ENCODE measurements at regions not wholly inside any gene's neighbourhood (a gene's known extent, or its start where the extent isn't known, plus 50 kb on each side); places are given as distances from the start of the nearest gene placed in this dataset.
"Not testable (repeated sequence)": the region's sequence is repeated elsewhere in the genome, so short reads cannot be mapped to it uniquely, and the experiment has no call there.

DNA sequence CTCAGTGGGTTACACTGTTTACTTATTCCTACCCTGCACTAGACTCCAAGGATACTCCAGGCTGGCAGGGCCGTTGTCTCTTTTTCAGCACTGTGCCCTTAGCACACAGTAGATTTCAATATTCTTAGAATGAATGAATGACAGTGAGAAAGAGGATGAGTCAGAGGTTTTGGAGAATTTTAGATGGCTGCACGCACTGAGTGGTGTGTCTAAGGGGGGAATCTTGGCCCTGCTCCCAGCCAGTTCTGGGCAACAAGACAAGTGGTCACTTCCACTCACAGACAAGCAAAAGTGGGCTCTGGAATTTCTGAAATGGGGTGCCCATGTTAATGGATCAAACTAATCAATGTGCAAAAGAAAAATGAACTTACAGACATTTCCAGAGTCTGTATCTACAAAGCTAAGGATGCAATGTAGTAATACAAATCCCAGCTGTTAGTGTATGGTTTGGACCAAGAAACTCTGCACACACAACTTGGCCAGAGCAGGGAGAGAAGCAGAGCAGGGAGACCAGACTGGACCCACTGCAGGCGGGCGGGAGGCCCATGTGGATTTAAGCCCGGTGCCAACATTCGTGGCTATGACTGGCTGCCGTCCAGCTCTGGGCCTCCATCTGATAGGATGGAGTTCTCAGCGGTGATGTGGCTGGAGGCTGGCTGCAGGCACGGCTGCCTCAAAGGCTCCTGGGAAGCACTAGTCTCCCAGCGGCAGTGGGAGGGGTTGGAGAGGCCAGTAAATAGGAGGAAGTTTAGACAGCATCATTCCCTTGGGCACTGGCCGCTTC lies 95.6 kb upstream of the CDYL2 start:
- peak overlapping the region; percentile 83 for H3K27ac ChIP-seq (ENCODE audit: low read depth, low read length)
- peaks cover 20% of the 10 kb centered on the region for H3K4me1 ChIP-seq (ENCODE audit: control insufficient read depth, insufficient read depth, low read length, unreplicated experiment)
- H3K27me3 ChIP-seq (ENCODE audit: insufficient read depth, low read length), result no peaks in the 10 kb centered on the region
- no peaks in the 10 kb centered on the region for H3K36me3 ChIP-seq (ENCODE audit: insufficient read depth, low read length)
- peak overlapping the region; percentile 93 for H2AFZ ChIP-seq (ENCODE audit: low read length, unreplicated experiment)
- peak overlapping the region; percentile 63 for H3K4me3 ChIP-seq (ENCODE audit: low read depth, low read length)
- no peaks in the 10 kb centered on the region for H3K79me2 ChIP-seq (ENCODE audit: control insufficient read depth, insufficient read depth, low read length, unreplicated experiment)

DNA sequence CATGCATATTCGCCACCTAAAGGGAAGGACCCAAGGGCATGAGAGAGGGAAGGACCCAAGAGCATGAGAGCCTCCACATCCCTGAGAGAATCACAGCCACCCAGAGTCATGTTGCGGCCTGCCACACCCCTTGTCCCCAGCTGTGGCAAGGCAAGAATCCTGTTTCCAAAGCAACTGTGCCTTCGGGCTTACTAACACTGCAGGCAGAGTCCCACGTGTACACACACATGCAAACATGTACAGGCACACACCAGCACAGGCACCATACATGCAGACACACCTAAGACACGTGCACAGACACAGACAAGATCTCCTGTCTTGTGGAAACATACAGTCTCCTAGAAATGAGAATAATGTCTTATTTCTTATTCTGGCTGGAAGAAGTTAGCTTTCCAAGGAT lies 92.4 kb upstream of the CDYL2 start:
- Histone ChIP-seq H3K4me3 (ENCODE audit: low read depth, low read length) (no peak overlapping the region), H3K79me2 (ENCODE audit: control insufficient read depth, insufficient read depth, low read length, unreplicated experiment) (no peaks in the 10 kb centered on the region), H3K4me1 (ENCODE audit: control insufficient read depth, insufficient read depth, low read length, unreplicated experiment) (peaks cover 20% of the 10 kb centered on the region), H3K27ac (ENCODE audit: low read depth, low read length) (no peak overlapping the region), H2AFZ (ENCODE audit: low read length, unreplicated experiment) (no peak overlapping the region), H3K36me3 (ENCODE audit: insufficient read depth, low read length) (no peaks in the 10 kb centered on the region), H3K27me3 (ENCODE audit: insufficient read depth, low read length) (no peaks in the 10 kb centered on the region)

DNA sequence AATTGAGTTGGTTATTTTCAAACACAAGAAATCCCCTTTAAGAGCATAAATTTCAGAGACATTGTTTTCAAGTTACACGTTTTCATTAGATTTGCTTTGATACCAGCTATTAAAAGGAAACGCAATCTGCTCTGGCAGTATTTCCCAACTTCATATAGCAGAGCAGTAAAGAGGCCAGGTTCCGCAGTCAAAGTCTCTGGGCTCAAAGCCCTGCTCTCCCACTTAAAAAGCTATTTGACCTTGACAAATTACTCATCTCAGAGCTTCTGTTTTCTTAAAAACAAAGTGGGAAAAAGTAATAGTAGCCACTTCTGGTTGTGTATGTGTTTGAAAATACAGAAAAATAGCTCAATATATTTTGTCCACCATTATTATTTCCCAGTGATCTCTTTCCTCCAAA lies 89.7 kb upstream of the CDYL2 start:
- H3K27me3 ChIP-seq (ENCODE audit: insufficient read depth, low read length), result no peaks in the 10 kb centered on the region
- H3K4me1 ChIP-seq (ENCODE audit: control insufficient read depth, insufficient read depth, low read length, unreplicated experiment), result no peaks in the 10 kb centered on the region
- no peak overlapping the region for H3K4me3 ChIP-seq (ENCODE audit: low read depth, low read length)
- H3K36me3 ChIP-seq (ENCODE audit: insufficient read depth, low read length), result no peaks in the 10 kb centered on the region
- H2AFZ ChIP-seq (ENCODE audit: low read length, unreplicated experiment), result no peak overlapping the region
- H3K79me2 ChIP-seq (ENCODE audit: control insufficient read depth, insufficient read depth, low read length, unreplicated experiment), result no peaks in the 10 kb centered on the region
- no peak overlapping the region for H3K27ac ChIP-seq (ENCODE audit: low read depth, low read length)

DNA sequence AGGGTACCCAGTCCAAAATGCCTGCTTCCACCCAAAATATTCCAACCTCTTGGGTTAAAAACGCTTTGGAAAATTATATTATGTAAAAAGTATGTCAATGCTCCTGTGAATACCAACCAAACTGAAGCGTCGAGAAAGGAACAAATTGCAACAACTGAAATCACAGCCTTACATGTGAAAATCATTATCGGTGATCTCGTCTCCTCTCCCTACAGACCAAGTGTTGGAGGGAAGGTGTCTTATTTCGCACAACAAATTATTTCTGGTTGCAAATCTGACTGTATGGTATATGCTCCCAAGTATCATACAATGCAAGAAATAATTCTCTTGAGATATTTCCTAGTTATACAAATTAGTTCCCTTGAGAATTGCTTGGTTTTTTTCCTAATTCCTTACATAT lies 89.3 kb upstream of the CDYL2 start:
- no peaks in the 10 kb centered on the region for H3K36me3 ChIP-seq (ENCODE audit: insufficient read depth, low read length)
- H3K27me3 ChIP-seq (ENCODE audit: insufficient read depth, low read length), result no peaks in the 10 kb centered on the region
- H3K27ac ChIP-seq (ENCODE audit: low read depth, low read length), result no peak overlapping the region
- no peak overlapping the region for H3K4me3 ChIP-seq (ENCODE audit: low read depth, low read length)
- H3K4me1 ChIP-seq (ENCODE audit: control insufficient read depth, insufficient read depth, low read length, unreplicated experiment), result no peaks in the 10 kb centered on the region
- H3K79me2 ChIP-seq (ENCODE audit: control insufficient read depth, insufficient read depth, low read length, unreplicated experiment), result no peaks in the 10 kb centered on the region
- no peak overlapping the region for H2AFZ ChIP-seq (ENCODE audit: low read length, unreplicated experiment)

DNA sequence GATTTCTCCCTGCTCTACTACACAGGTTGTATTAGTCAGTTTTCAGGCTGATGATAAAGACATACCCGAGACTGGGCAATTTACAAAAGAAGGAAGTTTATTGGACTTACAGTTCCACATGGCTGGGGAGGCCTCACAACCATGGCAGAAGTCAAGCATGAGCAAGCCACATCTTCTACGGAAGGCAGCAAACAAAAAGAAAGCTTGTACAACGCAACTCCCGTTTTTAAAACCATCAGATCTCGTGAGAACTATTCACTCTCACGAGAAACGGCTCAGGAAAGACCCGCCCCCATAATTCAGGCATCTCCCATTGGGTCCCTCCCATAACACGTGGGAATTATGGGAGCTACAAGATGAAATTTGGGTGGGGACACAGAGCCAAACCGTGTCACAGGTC lies 88.0 kb upstream of the CDYL2 start:
- H3K27ac ChIP-seq (ENCODE audit: low read depth, low read length), result not testable (repeated sequence)

DNA sequence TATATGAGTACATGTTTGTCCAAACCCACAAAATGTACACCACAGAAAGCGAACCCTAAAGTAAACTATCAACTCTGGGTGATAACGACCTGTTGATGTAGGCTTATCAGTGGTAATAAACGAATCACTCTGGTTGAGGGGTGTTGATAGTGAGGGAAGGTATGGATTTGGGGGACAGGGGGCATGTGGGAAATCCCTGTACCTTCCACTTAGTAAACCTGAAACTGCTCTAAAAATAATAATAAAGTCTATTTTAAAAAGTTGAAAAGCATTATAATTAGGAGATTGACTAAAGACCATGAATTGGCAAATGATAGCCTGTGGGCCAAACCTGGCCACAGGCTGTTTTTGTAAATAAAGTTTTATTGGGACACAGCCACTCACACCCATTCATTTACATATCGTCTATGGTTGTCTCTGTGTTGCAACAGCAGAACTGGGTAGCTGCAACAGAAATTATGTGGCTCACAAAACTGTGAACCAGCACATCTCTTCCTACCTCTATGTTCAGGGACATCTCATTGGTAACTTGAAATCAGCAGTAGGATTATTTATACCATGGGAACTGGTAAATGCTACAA lies 85.5 kb upstream of the CDYL2 start:
- H2AFZ ChIP-seq (ENCODE audit: low read length, unreplicated experiment), result no peak overlapping the region
- H3K4me3 ChIP-seq (ENCODE audit: low read depth, low read length), result no peak overlapping the region
- H3K27me3 ChIP-seq (ENCODE audit: insufficient read depth, low read length), result no peaks in the 10 kb centered on the region
- no peaks in the 10 kb centered on the region for H3K36me3 ChIP-seq (ENCODE audit: insufficient read depth, low read length)
- H3K27ac ChIP-seq (ENCODE audit: low read depth, low read length), result no peak overlapping the region
- H3K4me1 ChIP-seq (ENCODE audit: control insufficient read depth, insufficient read depth, low read length, unreplicated experiment), result no peaks in the 10 kb centered on the region
- H3K79me2 ChIP-seq (ENCODE audit: control insufficient read depth, insufficient read depth, low read length, unreplicated experiment), result no peaks in the 10 kb centered on the region

More for the DNA sequence above, 88.0 kb upstream of the CDYL2 start:
- not testable (repeated sequence) for H3K4me1 ChIP-seq (ENCODE audit: control insufficient read depth, insufficient read depth, low read length, unreplicated experiment); H2AFZ ChIP-seq (ENCODE audit: low read length, unreplicated experiment); H3K4me3 ChIP-seq (ENCODE audit: low read depth, low read length); H3K36me3 ChIP-seq (ENCODE audit: insufficient read depth, low read length); H3K79me2 ChIP-seq (ENCODE audit: control insufficient read depth, insufficient read depth, low read length, unreplicated experiment); H3K27me3 ChIP-seq (ENCODE audit: insufficient read depth, low read length)

DNA sequence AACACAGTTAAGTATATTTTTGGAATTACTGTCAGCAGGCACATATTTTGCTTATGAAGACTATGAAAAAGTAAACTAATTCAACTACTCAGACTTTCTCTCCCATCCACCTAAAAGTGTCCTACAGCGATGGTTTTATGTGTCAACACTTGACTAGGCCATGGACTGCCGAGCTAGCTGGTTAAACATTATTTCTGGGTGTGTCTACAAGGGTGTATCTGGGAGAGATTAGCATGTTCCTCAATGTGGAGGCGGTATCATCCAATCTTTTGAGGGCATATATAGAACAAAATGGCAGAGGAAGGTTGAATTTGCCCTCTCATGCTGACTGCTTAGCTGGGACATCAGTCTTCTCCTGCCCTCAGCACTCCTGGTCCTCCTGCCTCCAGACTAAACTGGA lies 82.7 kb upstream of the CDYL2 start:
- Histone ChIP-seq H3K4me3 (ENCODE audit: low read depth, low read length) (no peak overlapping the region), H2AFZ (ENCODE audit: low read length, unreplicated experiment) (no peak overlapping the region), H3K27me3 (ENCODE audit: insufficient read depth, low read length) (peaks cover 17% of the 10 kb centered on the region), H3K79me2 (ENCODE audit: control insufficient read depth, insufficient read depth, low read length, unreplicated experiment) (no peaks in the 10 kb centered on the region), H3K36me3 (ENCODE audit: insufficient read depth, low read length) (no peaks in the 10 kb centered on the region), H3K27ac (ENCODE audit: low read depth, low read length) (no peak overlapping the region), H3K4me1 (ENCODE audit: control insufficient read depth, insufficient read depth, low read length, unreplicated experiment) (no peaks in the 10 kb centered on the region)

DNA sequence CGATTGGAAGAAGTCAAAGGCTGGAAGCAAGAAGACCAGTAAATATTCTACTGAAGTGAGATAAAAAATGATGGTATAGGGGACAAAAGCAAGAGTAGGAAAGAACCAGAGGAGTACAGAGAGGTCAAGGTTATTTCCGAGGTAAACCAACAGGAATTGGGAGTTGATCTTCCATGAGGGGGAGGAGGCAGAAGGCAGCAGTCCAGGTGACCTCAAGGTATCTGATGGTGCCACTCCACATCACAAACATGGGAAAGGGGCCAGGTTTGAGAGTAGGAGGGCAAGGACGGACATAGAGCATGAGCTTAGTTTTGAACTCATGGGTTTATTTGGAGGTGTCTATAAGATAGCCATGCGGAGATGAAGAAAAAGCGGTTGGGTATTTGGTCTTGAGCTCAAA lies 79.4 kb upstream of the CDYL2 start:
- Histone ChIP-seq H3K79me2 (ENCODE audit: control insufficient read depth, insufficient read depth, low read length, unreplicated experiment) (no peaks in the 10 kb centered on the region), H3K27ac (ENCODE audit: low read depth, low read length) (no peak overlapping the region), H3K4me1 (ENCODE audit: control insufficient read depth, insufficient read depth, low read length, unreplicated experiment) (no peaks in the 10 kb centered on the region), H2AFZ (ENCODE audit: low read length, unreplicated experiment) (no peak overlapping the region), H3K27me3 (ENCODE audit: insufficient read depth, low read length) (peaks cover 19% of the 10 kb centered on the region), H3K4me3 (ENCODE audit: low read depth, low read length) (no peak overlapping the region), H3K36me3 (ENCODE audit: insufficient read depth, low read length) (no peaks in the 10 kb centered on the region)

DNA sequence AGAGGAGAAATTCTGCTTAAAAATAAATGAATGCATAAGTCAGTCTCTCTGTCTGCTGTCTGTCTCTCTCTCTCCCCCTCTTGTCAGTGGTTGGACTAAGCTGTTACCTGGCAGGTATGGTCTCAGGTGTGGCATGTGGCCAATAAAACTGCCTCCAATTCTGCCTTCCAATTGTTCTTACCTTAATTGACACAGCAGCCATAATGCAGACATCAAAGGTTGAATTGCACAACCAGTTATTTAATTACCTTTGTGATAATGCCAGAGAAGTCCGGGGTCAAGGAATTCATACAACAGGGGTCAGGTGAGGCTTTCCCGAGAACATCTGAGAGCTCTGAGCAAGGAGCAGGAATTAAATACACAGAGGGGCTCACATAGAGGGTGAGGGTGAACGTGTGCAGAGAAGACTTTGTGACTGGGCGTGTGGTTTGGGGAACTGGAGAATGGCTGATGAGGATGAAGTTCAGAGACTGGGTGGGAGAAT lies 78.8 kb upstream of the CDYL2 start:
- Histone ChIP-seq H3K36me3 (ENCODE audit: insufficient read depth, low read length) (no peaks in the 10 kb centered on the region), H3K4me3 (ENCODE audit: low read depth, low read length) (no peak overlapping the region), H2AFZ (ENCODE audit: low read length, unreplicated experiment) (no peak overlapping the region)

DNA sequence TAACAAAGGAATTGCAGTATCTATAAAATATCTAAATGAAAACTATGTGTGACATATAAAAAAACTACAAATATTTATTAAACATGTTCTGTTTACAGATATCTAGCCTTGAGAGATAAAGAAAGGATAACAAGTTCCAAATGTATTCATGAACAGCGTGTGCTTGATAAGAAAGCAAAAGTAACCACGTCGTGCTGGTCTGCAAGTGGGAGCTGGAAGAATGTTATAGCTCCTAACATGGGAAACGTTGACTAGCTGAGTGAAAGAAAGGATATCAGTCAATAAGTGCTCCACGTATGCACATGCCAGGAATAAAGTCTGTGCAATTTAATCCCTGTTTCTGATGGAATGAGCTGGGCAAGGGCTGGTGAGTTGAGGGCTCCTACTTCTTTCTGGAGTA lies 71.2 kb upstream of the CDYL2 start:
- Histone ChIP-seq H3K27me3 (ENCODE audit: insufficient read depth, low read length) (no peaks in the 10 kb centered on the region), H3K79me2 (ENCODE audit: control insufficient read depth, insufficient read depth, low read length, unreplicated experiment) (no peaks in the 10 kb centered on the region), H3K4me1 (ENCODE audit: control insufficient read depth, insufficient read depth, low read length, unreplicated experiment) (peaks cover 13% of the 10 kb centered on the region), H3K4me3 (ENCODE audit: low read depth, low read length) (peak overlapping the region; percentile 62), H2AFZ (ENCODE audit: low read length, unreplicated experiment) (peak overlapping the region; percentile 28), H3K36me3 (ENCODE audit: insufficient read depth, low read length) (no peaks in the 10 kb centered on the region), H3K27ac (ENCODE audit: low read depth, low read length) (no peak overlapping the region)

More for the DNA sequence above, 78.8 kb upstream of the CDYL2 start:
- Histone ChIP-seq H3K27ac (ENCODE audit: low read depth, low read length) (no peak overlapping the region), H3K27me3 (ENCODE audit: insufficient read depth, low read length) (peaks cover 19% of the 10 kb centered on the region), H3K4me1 (ENCODE audit: control insufficient read depth, insufficient read depth, low read length, unreplicated experiment) (no peaks in the 10 kb centered on the region), H3K79me2 (ENCODE audit: control insufficient read depth, insufficient read depth, low read length, unreplicated experiment) (no peaks in the 10 kb centered on the region)

DNA sequence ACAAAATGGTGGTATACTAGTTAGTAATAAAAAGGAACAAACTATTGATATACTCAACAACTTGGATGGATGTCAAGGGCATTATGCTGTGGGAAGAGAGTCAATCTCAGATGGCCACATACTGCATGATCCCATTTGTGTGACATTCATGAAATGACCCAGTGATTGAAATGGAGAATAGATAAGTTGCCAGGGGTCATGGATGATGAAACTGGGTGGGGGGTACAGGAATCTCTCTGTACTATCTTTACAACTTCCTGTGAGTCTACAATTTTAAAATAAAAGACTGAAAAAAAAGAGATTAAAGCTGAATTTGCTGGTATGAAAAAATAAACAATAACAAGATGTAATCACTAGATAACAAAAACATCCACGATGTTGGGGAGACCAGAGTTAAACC lies 70.5 kb upstream of the CDYL2 start:
- Histone ChIP-seq H2AFZ (ENCODE audit: low read length, unreplicated experiment) (peak overlapping the region; percentile 61), H3K4me1 (ENCODE audit: control insufficient read depth, insufficient read depth, low read length, unreplicated experiment) (peaks cover 13% of the 10 kb centered on the region), H3K36me3 (ENCODE audit: insufficient read depth, low read length) (no peaks in the 10 kb centered on the region), H3K27me3 (ENCODE audit: insufficient read depth, low read length) (no peaks in the 10 kb centered on the region), H3K27ac (ENCODE audit: low read depth, low read length) (no peak overlapping the region), H3K4me3 (ENCODE audit: low read depth, low read length) (peak overlapping the region; percentile 62), H3K79me2 (ENCODE audit: control insufficient read depth, insufficient read depth, low read length, unreplicated experiment) (no peaks in the 10 kb centered on the region)
